OCI-LY1 (cell line): ENCODE measurements at regions not wholly inside any gene's neighbourhood (a gene's known extent, or its start where the extent isn't known, plus 50 kb on each side); places are given as distances from the start of the nearest gene placed in this dataset.

Source experiments
- CTCF ChIP-seq: fragments of 200-600 bp; sonication (generic), shearing (Covaris generic); IDR thresholded peaks from 2 replicates; pipeline ENCODE4 v1.5.1; 2017; ENCODE audit warnings: mild to moderate bottlenecking, antibody characterized with exemption, low read length, moderate library complexity, mixed read lengths
- EZH2 ChIP-seq: fragments of 200-600 bp; sonication (generic), shearing (Covaris generic); IDR thresholded peaks from 2 replicates; pipeline ENCODE4 v1.8.0; 2017; ENCODE audit warnings: borderline replicate concordance, mixed run types, mild to moderate bottlenecking, antibody characterized with exemption, low read length, moderate library complexity, mixed read lengths

DNA sequence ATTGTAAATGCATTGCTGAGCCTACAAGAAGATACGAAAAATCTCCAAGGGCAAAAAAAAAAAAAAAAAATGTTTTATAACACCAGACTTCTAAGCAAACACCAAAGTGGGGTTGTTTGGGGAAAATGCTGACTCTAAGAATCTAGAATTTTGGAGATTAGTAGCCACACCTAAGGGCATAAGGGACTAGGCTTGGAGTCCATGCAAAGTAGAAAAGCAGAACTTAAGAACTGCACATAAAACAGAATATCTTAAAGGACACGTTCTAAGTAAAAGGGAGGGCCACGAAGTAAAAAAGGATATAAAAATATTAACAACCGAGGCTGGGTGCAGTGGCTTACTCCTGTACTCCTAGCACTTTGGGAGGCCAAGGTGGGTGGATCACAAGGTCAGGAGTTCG, 269.8 kb upstream of the AUTS2 start:
- TF ChIP-seq CTCF (no peak), EZH2 (no peak)
